ENCODE measurements at regions not wholly inside any gene's neighbourhood (a gene's known extent, or its start where the extent isn't known, plus 50 kb on each side); places are given as distances from the start of the nearest gene placed in this dataset.

DNA sequence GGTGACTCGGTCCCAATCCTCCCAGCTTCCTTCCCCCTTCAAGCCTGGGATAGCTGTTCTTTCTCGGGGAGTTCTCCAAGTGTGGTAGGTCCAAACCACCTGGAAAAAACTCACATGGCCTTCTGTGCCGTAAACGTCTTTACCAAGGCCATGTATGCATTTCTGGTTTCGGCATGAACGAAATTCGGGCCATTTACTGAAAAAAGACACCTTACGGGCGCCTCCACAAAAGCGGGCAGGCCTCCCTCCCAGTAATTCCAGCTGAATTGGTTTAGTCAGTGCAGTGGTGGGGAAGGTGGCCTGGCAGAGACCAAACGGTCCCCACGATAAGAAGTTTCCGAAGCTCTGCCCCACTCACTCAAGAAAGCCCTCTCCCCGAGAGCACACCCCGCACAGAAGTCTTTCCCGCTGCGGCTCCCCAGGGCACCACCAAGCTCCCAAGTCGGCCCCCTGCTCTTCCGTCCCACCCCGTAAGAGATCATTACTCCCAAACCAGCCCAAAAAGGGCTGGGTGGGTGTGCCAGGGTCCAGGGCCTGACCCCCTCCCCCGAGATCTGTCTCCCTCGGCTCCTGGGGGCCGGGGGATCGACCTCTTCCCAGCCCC lies 86.3 kb upstream of the MELK start:
- TF ChIP-seq, protein P1, sequence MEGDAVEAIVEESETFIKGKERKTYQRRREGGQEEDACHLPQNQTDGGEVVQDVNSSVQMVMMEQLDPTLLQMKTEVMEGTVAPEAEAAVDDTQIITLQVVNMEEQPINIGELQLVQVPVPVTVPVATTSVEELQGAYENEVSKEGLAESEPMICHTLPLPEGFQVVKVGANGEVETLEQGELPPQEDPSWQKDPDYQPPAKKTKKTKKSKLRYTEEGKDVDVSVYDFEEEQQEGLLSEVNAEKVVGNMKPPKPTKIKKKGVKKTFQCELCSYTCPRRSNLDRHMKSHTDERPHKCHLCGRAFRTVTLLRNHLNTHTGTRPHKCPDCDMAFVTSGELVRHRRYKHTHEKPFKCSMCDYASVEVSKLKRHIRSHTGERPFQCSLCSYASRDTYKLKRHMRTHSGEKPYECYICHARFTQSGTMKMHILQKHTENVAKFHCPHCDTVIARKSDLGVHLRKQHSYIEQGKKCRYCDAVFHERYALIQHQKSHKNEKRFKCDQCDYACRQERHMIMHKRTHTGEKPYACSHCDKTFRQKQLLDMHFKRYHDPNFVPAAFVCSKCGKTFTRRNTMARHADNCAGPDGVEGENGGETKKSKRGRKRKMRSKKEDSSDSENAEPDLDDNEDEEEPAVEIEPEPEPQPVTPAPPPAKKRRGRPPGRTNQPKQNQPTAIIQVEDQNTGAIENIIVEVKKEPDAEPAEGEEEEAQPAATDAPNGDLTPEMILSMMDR (IDR thresholded peaks at IDR 0.05) = no peak
- TF ChIP-seq ZFX (IDR thresholded peaks at IDR 0.05; ENCODE audit: borderline replicate concordance) = no peak

All from 22Rv1 (cell line).